Sigmoid colon (tissue), 4 donors: ENCODE measurements at regions not wholly inside any gene's neighbourhood (a gene's known extent, or its start where the extent isn't known, plus 50 kb on each side); places are given as distances from the start of the nearest gene placed in this dataset.

ENCODE experiments used
- EP300 ChIP-seq, 4 donors: sonication (generic); formaldehyde crosslinking; IDR thresholded peaks; one replicate each; pipeline ENCODE4 v1.6.1; 2017; ENCODE audit warnings: antibody characterized with exemption in 4 of 4
- POLR2AphosphoS5 ChIP-seq, 4 donors: sonication (generic); formaldehyde crosslinking; IDR thresholded peaks; one replicate each; pipeline ENCODE4 v1.6.1; 2017; ENCODE audit warnings: antibody characterized with exemption in 4 of 4
- TF ChIP-seq, protein P1 (sequence below), 4 experiments: fragments of 450-650 bp in 3 of 4; fragments of 200-600 bp in 1 of 4; IDR thresholded peaks; one replicate each; pipeline ENCODE4 v1.5.1; 2016 to 2019; ENCODE audit warnings: antibody characterized with exemption in 4 of 4, mild to moderate bottlenecking in 3 of 4, moderate library complexity in 2 of 4

DNA sequence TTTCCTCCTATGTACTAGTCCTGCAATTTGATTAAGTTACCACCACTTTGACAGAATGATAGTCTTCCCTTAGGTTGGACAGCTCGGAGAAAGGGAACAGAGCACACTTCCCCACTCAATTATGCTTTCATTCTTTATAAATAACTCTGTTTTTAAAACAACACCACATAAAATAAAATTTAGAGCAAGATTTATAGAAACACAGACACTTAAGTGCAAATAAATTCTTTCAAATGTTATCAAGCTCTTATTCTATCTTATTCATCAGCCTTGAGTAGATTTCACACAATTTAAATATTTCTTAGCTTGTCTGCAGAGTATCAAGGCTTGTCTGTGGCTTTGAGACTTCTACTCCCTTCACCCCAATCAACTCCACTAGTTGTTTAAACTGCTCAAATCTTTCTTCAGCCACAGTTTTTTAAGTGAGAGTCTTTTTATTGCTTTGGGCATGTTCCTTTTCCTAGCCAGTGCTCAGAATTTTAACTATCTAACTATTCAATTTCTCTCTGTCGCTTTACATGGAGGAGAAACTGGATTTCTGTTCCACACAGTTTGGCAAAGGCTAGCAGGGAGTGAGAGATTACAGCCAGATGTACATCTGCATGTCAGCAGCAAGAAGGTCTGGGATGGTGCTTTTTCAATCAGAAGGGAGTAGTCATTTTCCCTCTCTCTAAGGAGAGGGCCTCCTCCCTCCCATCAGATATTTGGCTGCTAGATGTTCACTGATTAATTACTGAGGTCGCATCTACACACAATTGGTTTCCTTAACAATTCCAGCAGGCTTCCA, 53.1 kb upstream of the PLAC1 start:
- TF ChIP-seq POLR2AphosphoS5 (IDR thresholded peaks at IDR 0.05) (no peak), EP300 (IDR thresholded peaks at IDR 0.05) (no peak)
- TF ChIP-seq, protein P1, sequence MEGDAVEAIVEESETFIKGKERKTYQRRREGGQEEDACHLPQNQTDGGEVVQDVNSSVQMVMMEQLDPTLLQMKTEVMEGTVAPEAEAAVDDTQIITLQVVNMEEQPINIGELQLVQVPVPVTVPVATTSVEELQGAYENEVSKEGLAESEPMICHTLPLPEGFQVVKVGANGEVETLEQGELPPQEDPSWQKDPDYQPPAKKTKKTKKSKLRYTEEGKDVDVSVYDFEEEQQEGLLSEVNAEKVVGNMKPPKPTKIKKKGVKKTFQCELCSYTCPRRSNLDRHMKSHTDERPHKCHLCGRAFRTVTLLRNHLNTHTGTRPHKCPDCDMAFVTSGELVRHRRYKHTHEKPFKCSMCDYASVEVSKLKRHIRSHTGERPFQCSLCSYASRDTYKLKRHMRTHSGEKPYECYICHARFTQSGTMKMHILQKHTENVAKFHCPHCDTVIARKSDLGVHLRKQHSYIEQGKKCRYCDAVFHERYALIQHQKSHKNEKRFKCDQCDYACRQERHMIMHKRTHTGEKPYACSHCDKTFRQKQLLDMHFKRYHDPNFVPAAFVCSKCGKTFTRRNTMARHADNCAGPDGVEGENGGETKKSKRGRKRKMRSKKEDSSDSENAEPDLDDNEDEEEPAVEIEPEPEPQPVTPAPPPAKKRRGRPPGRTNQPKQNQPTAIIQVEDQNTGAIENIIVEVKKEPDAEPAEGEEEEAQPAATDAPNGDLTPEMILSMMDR (IDR thresholded peaks at IDR 0.05) = no peak
